Loucy (cell line): ENCODE measurements at regions not wholly inside any gene's neighbourhood (a gene's known extent, or its start where the extent isn't known, plus 50 kb on each side); places are given as distances from the start of the nearest gene placed in this dataset.
"Not testable (repeated sequence)": the region's sequence is repeated elsewhere in the genome, so short reads cannot be mapped to it uniquely, and the experiment has no call there.

Experiments used
- H2AFZ ChIP-seq: fragments of 200-600 bp; sonication (generic); 2 replicates; pipeline ENCODE4 v1.6.0; 2016; ENCODE audit warnings: antibody characterized with exemption, mild to moderate bottlenecking, low read length, moderate library complexity
- H3F3A ChIP-seq: fragments of 200-600 bp; 2 replicates; pipeline ENCODE4 v1.6.0; 2016; ENCODE audit warnings: antibody characterized with exemption, low read depth, mild to moderate bottlenecking
- H3K27me3 ChIP-seq: fragments of 200-600 bp; sonication (generic); 2 replicates; pipeline ENCODE4 v1.6.1; 2014; ENCODE audit warnings: low read length, mild to moderate bottlenecking; ENCODE audit not compliant: insufficient read depth, poor library complexity, severe bottlenecking
- H3K36me3 ChIP-seq: fragments of 200-600 bp; sonication (generic); 2 replicates; pipeline ENCODE4 v1.6.1; 2016; ENCODE audit warnings: low read length; ENCODE audit not compliant: insufficient read depth
- H3K4me1 ChIP-seq: fragments of 200-600 bp; sonication (generic); 2 replicates; pipeline ENCODE4 v1.5.1; 2014; ENCODE audit warnings: low read length, mild to moderate bottlenecking; ENCODE audit not compliant: insufficient read depth, poor library complexity, severe bottlenecking
- H3K4me2 ChIP-seq: fragments of 200-600 bp; sonication (generic); 2 replicates; pipeline ENCODE4 v1.6.0; 2014; ENCODE audit warnings: antibody characterized with exemption, low read length, low read depth, mild to moderate bottlenecking; ENCODE audit not compliant: poor library complexity, severe bottlenecking
- H3K4me3 ChIP-seq: fragments of 200-600 bp; sonication (generic); 2 replicates; pipeline ENCODE4 v1.5.1; 2014; ENCODE audit warnings: low read length, mild to moderate bottlenecking, mixed read lengths; ENCODE audit not compliant: poor library complexity, severe bottlenecking
- H3K79me2 ChIP-seq: fragments of 200-600 bp; sonication (generic); 2 replicates; pipeline ENCODE4 v1.6.1; 2014; ENCODE audit warnings: low read length; ENCODE audit not compliant: insufficient read depth
- H3K9ac ChIP-seq: fragments of 200-600 bp; sonication (generic); 2 replicates; pipeline ENCODE4 v1.6.0; 2014; ENCODE audit warnings: mild to moderate bottlenecking, low read depth, low read length, moderate library complexity; ENCODE audit not compliant: poor library complexity, severe bottlenecking
- H3K9me2 ChIP-seq: fragments of 200-600 bp; sonication (generic); replicated peaks from 2 replicates; pipeline ENCODE4 v1.6.1; 2016; ENCODE audit warnings: low read depth, low read length, mixed read lengths
- H3K9me3 ChIP-seq: fragments of 200-600 bp; sonication (generic); 2 replicates; pipeline ENCODE4 v1.6.1; 2014; ENCODE audit warnings: mild to moderate bottlenecking, antibody characterized with exemption, low read length, low read depth; ENCODE audit not compliant: insufficient read depth
- H4K20me1 ChIP-seq: fragments of 200-600 bp; sonication (generic); 2 replicates; pipeline ENCODE4 v1.6.0; 2014; ENCODE audit warnings: antibody characterized with exemption, low read length, mild to moderate bottlenecking; ENCODE audit not compliant: insufficient read depth, poor library complexity, severe bottlenecking
- CTCF ChIP-seq: fragments of 200-600 bp; sonication (generic); conservative IDR thresholded peaks from 2 replicates; pipeline ENCODE4 v1.5.1; 2014; ENCODE audit warnings: mild to moderate bottlenecking, antibody characterized with exemption, low read length
- EZH2phosphoT487 ChIP-seq: fragments of 200-600 bp; IDR thresholded peaks from 2 replicates; pipeline ENCODE4 v1.6.1; 2018; ENCODE audit warnings: antibody characterized with exemption, mild to moderate bottlenecking, moderate library complexity, borderline replicate concordance

DNA sequence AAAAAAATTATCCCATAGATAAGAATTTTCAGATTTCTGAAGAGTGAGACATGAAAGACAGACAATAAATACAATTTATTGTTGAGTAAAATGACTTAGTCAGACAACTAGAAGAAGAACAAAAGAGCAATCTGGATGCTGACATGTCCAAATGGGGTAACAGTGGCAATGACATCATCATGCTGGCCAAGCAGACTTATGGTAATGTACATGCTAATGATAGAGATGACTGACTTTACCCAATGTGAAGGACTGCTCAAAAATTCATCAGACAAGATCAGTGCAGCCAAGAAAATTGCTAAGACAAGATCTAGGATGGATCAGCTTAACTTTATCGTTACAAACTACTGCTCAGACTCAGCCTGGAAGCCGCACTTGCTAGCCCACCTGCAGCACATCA lies 70.5 kb upstream of the SRD5A2 start:
- Histone ChIP-seq H2AFZ (no peak overlapping the region), H3K9me3 (no peaks in the 10 kb centered on the region), H3K4me1 (no peaks in the 10 kb centered on the region), H3K9ac (no peak overlapping the region), H4K20me1 (no peaks in the 10 kb centered on the region), H3F3A (no peaks in the 10 kb centered on the region), H3K9me2 (no peaks in the 10 kb centered on the region), H3K4me2 (no peak overlapping the region), H3K4me3 (no peak overlapping the region), H3K79me2 (no peaks in the 10 kb centered on the region), H3K36me3 (no peaks in the 10 kb centered on the region), H3K27me3 (no peaks in the 10 kb centered on the region)
- TF ChIP-seq EZH2phosphoT487, result no peak
- TF ChIP-seq CTCF, result no peak

GRCh38 chr2:31644551-31644950 lies 63.8 kb upstream of the SRD5A2 start:
- no peak for TF ChIP-seq EZH2phosphoT487
- TF ChIP-seq CTCF, result no peak

GRCh38 chr2:31642707-31643106 lies 62.0 kb upstream of the SRD5A2 start:
- Histone ChIP-seq H3K4me1 (no peaks in the 10 kb centered on the region), H3K9me2 (no peaks in the 10 kb centered on the region), H4K20me1 (no peaks in the 10 kb centered on the region), H3K79me2 (no peaks in the 10 kb centered on the region), H3K4me2 (no peak overlapping the region), H3K4me3 (no peak overlapping the region), H3K9me3 (no peaks in the 10 kb centered on the region), H3K9ac (no peak overlapping the region), H2AFZ (no peak overlapping the region), H3K36me3 (no peaks in the 10 kb centered on the region), H3F3A (no peaks in the 10 kb centered on the region), H3K27me3 (no peaks in the 10 kb centered on the region)
- TF ChIP-seq EZH2phosphoT487 (no peak), CTCF (no peak)

More at GRCh38 chr2:31644551-31644950, 63.8 kb upstream of the SRD5A2 start:
- no peak overlapping the region for H3K9ac ChIP-seq
- no peak overlapping the region for H3K4me2 ChIP-seq
- H3K4me1 ChIP-seq, result no peaks in the 10 kb centered on the region
- no peaks in the 10 kb centered on the region for H3K9me2 ChIP-seq
- no peaks in the 10 kb centered on the region for H3K27me3 ChIP-seq
- H3K36me3 ChIP-seq, result no peaks in the 10 kb centered on the region
- H3K4me3 ChIP-seq, result no peak overlapping the region
- H3K9me3 ChIP-seq, result no peaks in the 10 kb centered on the region
- H4K20me1 ChIP-seq, result no peaks in the 10 kb centered on the region
- no peaks in the 10 kb centered on the region for H3F3A ChIP-seq
- no peaks in the 10 kb centered on the region for H3K79me2 ChIP-seq
- H2AFZ ChIP-seq, result no peak overlapping the region

GRCh38 chr2:31632201-31632600 lies 51.5 kb upstream of the SRD5A2 start:
- not testable (repeated sequence) for H3K4me1 ChIP-seq, H2AFZ ChIP-seq, H3K4me3 ChIP-seq, H3F3A ChIP-seq, H3K36me3 ChIP-seq, H3K9ac ChIP-seq, H3K27me3 ChIP-seq, H4K20me1 ChIP-seq, H3K9me3 ChIP-seq, H3K79me2 ChIP-seq, H3K4me2 ChIP-seq, H3K9me2 ChIP-seq
